NCI-H1092 treated with DMSO at 0.1 percent for 48 hours (cell line): ENCODE measurements at regions not wholly inside any gene's neighbourhood (a gene's known extent, or its start where the extent isn't known, plus 50 kb on each side); places are given as distances from the start of the nearest gene placed in this dataset.
A peak's percentile ranks its signal among the peaks of the same experiment; 100 is the strongest.

Experiments
- DNase-seq: peaks from one replicate; lab custom pipeline; 2025; lab: John Stamatoyannopoulos, UW

DNA sequence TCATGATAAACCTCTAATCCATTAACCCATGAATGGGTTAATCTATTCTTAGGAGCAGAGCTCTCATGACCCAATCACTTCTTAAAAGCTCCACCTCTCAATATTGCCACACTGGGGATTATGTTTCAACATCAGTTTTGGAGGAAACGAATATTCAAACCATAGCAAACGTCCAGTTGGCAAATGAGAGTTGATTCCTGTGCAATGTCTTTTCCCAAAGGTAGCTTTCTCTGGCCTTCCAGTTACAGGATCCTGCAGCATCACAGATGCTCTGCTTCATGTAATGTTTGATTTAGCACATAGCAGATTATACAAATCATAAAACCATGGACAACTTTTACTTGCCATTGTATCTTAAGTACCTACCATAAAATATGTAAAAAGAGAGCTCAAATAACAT lies 481.0 kb downstream of the TNS1 start:
- no peak for DNase-seq

DNA sequence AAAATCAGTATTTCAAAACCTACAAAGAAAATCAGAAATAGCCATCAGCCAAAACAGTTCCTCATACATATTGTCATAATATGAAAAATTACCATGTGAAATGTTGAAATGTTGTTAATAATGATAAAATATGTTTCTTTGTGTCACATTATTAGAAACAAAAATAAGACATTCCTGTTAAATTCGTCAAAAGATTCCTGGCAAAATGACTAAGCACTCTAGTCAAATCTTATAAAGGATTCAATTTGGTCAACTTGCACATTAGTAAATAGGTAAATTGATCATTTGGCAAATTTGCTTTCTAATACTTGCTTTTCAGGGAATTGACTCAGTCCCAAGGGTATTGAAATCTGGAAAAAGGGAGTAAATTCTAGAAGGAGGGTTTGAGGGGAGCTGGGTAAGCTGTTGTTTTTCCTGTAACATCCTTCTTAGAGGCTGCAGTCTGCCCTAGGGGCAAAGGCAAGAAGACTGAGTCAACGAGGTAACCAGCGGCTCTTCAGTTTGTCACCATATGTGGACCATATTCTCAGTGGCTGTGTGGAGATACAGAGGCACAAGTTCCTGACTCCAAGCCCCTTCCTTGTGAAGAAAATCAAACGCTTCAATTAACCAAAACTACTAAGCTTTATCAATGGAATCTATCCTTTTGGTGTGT lies 482.3 kb downstream of the TNS1 start:
- DNase-seq, result no peak

- no peak for DNase-seq
Observed at GRCh38 chr2:217517402-217517801, 485.4 kb downstream of the TNS1 start.

GRCh38 chr2:217515615-217516309 lies 487.0 kb downstream of the TNS1 start:
- no peak for DNase-seq

DNA sequence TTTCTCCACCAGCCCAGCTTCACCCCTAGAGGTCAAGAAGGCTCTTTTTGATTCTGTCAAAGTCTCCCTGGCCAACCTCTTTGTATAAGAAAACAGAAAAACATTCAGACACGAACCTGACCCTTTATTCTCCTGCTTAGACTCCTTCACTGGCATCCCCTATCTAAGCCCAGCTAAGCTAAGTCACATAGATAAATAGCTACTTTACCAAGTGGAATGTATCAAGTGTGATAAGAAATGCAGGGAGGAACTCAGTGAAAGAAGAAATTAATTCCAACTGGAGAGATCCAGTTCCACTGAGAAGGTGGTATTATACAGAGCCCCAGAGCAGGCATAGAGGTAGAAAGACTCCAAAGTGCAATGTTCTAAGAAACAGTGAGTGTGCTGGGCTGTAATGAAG lies 489.5 kb downstream of the TNS1 start:
- no peak for DNase-seq

DNA sequence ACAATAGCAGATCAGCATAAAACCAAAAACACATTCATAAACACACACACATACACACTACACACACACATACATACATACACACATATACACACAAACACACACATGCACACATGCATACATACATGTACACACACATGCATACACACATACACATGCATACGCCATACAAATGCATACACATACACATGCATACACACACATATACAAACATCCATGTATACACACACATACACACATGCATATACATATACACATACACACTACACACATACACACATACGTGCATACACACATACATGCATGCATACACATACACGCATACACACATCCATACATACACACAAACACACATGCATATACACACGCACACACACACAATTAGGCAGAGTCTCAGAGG lies 490.1 kb downstream of the TNS1 start:
- DNase-seq, result no peak

- DNase-seq, result no peak
Observed at GRCh38 chr2:217512259-217512658, 490.5 kb downstream of the TNS1 start.

DNA sequence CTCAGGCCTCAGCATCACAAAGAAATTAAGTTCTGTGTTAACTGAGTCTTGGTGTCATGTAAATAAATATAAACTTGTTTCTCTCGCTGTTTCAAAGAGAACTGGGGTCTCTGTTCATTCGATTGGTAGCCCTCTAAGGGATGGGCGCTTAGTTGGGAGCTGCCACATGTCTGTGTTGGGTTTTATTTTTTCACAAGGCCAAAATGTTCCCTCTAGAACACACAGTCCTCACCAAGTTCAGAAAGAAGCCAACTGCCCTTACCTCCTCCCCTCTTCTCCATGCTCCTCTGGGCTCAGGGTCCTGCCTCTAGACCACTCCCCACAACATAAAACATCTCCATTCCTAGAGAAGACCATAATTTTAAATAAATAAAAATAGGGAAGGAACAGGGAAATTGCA lies 490.9 kb downstream of the TNS1 start:
- no peak for DNase-seq

- peak; percentile 86 for DNase-seq
Observed at GRCh38 chr2:217510771-217511291, 492.0 kb downstream of the TNS1 start.

DNA sequence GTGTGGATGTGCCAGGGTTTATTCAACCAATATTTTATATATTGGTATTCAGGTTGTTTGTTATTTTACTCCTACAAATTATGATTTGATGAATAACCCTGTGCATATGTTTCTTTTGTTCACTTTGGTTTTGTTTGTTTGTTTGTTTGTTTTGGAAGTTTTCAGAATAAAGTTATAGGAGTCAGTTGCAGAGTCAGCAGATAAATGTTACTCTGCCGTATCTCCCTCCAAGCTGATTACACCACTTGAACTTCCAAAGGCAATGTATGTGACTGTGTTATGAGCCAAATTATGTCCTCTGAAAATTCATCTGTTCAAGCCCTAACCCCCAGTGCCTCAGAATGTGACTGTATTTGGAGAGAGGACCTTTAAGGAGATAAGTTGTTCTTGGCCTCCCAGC lies 497.5 kb downstream of the TNS1 start:
- no peak for DNase-seq

DNA sequence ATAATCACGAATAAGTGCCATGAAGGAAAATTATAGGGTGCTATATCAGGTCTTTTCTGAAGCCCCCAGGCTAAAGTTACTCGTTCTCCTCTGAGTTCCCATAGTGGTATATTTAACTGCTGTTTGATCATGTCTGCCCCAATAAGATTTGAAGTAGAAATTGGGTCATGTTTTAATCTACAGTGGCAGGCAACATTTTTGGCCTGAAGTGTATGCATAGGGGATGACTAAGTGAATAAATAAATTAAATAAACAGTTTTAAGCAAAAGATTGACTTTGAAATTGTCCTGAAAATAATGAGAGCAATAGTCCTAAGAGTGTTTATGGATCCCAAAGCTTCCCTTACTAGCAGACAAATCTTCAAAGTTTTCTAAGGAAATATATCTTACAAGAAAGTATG lies 500.9 kb downstream of the TNS1 start:
- no peak for DNase-seq

DNA sequence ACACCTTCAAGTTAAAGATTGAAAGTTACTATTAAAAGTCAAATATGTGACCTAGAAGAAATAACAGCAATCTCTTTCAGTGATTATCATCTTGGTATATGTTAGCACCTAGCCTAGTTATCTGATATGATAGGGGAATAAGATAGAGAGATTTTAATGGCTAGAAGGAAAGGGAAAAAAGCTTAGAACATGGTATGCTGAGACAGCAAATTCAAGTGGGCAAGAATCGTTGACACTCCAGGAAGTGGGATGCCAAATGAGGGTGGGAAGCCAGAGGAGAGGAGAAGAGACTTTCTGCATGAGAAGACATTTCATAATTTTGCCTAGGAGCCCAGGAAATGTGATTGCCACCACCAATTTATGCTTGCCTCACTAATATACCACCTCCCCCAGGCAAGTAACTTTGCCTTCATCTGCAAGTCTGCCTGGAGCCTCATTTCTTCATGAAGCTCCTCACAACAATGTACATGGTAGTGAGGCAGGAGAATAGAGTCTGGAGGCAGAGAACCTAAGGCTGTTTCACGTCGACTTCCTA lies 504.9 kb downstream of the TNS1 start:
- DNase-seq, result no peak

GRCh38 chr2:217494557-217494956 lies 508.2 kb downstream of the TNS1 start:
- DNase-seq, result no peak

DNA sequence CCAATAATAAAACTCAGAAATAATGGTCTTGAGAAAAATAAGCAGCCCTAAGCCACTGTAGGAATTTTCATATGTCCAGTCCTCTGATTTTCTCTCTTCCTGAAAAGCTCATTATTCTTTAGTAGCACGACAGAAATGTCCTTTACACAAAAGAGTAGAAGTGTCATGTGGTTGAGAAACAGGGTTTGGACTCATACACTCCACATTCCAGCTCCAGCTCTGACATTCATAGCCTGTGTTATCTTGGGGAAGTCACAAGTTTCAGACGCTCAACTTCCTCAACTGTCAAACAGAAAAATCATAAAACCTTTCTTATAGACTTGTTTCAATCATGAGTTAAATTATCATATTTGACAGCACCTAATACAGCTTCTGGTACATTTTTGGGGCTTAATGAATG lies 511.5 kb downstream of the TNS1 start:
- DNase-seq, result no peak

DNA sequence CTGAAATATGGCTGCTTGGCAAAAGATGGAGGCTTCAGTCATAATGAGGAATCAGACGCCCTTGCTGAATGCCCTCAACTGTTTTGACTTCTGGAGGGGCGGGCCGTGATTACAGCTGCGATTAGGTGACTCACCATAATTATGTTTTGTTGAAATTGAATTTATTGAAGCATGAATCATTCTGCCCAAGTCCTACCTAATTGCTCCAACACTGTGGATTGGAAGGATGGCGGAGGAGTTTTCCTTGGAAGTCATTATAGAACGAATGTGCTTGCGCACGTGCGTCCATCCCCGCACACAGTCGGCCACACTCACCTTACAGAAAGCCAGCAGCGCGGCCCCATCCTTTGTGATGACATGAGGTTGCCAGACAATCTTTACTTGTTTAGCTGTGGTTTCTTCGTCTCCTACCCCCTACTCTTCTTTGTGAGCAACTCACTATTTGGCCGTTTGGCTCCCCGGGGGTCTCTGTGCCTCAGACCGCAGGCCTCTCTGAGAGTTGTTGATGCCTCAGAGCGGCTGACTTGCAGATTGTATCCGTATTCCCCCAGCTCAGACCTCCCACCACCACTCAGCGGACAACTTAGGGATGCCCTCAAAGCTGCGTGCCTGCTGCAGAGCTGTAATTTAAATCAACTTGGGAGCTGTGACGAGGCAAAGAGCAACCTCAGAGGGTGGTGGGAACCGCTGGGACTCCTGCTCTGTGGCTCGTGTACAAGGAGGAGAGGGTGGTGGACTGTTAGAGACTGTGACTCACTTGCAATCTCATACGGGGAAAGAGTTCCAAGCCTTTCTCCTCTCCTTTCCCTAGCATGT lies 513.4 kb downstream of the TNS1 start:
- DNase-seq, result no peak

GRCh38 chr2:217484046-217484445 lies 518.7 kb downstream of the TNS1 start:
- DNase-seq, result no peak

DNA sequence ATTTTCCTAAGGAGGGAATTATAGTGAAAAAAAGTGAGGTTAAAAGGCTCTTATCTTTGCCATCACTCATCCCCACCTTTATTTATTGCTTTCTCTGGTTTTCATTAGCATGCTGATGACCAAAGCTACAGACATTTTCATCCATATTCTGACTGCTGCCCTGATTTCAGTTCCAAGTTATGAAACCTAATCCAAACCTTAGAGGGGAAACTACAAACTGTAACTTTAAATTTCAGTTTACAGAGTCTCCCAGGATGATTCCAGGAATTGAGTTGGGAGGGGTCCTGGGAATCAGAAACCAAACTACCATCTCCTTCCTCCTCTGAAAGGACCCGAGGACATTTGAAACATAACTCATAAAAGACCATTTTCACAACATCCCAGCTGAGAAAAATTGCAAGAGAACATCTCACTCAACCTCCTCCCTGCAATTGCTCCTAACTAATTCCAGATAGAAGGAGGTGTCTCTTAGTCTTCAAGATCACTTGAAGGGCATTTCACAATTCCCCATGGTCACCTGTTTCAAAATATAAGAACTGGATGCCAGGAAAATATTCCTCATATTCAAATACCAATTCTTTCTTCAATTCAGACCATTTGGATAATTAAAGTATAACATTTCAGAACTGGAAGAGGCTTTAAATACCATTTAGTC lies 520.6 kb downstream of the TNS1 start:
- no peak for DNase-seq

- no peak for DNase-seq
Observed at GRCh38 chr2:217481577-217481976, 521.2 kb downstream of the TNS1 start.

DNA sequence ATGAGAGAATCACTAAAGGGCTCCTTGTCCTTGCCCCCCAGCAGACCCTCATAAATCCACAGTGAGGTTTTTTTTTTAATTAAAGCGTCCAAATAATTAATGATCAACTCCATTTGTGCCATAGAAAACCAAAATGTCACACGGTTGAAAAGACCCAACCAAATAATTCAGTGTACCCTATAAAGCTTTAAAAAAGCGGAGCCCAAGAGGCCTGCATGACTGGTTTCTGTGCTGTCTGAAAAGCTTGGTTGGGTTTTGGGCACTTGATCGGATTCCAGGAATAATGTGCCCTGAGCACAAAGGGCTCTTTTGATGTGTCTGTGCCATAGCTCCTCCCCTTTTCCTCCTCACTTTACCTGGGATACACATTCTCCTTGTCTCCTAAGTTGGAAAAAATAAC lies 523.2 kb downstream of the TNS1 start:
- DNase-seq, result no peak

- no peak for DNase-seq
Observed at GRCh38 chr2:217478831-217479455, 523.9 kb downstream of the TNS1 start.

DNA sequence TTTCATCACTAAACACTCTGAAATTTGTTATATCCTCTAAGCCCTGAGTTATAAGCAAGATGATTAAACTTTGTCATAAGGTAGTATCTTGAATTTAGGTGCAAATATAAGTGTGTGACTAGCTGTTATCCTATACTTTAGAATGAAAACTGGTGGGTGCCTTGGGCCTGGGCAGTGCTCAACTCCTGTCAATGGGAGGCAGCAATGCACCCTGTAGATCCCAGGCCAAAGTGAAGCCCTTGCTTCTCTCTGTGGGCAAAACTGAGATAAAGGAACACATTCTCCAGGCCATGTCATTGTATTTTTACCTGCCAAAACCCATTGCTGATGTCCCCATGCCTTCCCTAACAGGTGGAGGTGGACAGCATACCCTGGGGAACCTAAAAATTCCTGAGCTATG lies 525.2 kb downstream of the TNS1 start:
- DNase-seq, result no peak

DNA sequence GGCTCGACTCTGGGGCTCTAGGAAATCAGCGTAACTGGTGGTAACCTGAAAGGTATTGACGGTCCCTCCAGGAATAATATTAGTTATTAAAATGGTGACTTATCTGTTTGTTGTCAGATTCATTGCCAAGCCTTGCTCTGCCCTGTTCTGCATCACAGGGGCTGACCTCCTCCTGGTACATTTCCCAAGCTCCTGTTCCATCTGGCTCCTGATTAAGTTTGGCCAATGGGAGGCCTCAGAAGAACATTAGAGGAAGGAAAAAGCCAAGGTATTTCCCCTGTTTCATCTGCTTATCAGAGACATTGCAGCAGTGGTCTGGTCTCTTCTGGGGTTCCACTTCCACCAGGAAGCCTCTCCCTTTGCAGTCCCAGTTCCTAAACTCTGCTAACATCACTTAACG lies 527.0 kb downstream of the TNS1 start:
- DNase-seq, result no peak
